GM12872 (cell line): ENCODE measurements at regions not wholly inside any gene's neighbourhood (a gene's known extent, or its start where the extent isn't known, plus 50 kb on each side); places are given as distances from the start of the nearest gene placed in this dataset.

Experiments used
- TF ChIP-seq, protein P1 (sequence below): IDR thresholded peaks from 3 replicates; pipeline ENCODE4 v1.5.1; 2011; ENCODE audit warnings: low read depth, mild to moderate bottlenecking, low read length, moderate library complexity; ENCODE audit not compliant: insufficient read depth

- TF ChIP-seq, protein P1, sequence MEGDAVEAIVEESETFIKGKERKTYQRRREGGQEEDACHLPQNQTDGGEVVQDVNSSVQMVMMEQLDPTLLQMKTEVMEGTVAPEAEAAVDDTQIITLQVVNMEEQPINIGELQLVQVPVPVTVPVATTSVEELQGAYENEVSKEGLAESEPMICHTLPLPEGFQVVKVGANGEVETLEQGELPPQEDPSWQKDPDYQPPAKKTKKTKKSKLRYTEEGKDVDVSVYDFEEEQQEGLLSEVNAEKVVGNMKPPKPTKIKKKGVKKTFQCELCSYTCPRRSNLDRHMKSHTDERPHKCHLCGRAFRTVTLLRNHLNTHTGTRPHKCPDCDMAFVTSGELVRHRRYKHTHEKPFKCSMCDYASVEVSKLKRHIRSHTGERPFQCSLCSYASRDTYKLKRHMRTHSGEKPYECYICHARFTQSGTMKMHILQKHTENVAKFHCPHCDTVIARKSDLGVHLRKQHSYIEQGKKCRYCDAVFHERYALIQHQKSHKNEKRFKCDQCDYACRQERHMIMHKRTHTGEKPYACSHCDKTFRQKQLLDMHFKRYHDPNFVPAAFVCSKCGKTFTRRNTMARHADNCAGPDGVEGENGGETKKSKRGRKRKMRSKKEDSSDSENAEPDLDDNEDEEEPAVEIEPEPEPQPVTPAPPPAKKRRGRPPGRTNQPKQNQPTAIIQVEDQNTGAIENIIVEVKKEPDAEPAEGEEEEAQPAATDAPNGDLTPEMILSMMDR, result no peak
Observed at GRCh38 chr3:184466413-184466960, 86.6 kb downstream of the CHRD start.

DNA sequence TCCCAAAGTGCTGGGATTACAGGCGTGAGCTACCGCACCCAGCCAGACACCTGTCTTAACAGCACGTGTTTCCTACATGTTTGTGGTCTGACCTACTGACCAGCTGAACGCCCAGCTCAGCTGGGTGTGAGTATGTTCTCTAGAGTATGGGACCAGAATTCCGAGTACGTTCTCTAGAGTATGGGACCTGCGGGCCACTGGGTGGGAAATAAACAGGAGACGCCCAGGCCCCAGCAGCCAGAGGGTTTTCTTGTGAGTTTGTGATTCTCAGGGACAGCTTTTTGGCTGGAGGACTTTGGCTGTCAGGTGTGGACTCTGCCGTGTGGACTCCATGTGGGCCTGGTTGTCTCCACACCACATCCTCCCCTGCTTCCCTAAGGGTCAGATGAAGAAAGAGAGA is 87.3 kb downstream of the CHRD start:
- TF ChIP-seq, protein P1, result no peak

GRCh38 chr3:184470551-184470950 is 90.7 kb downstream of the CHRD start:
- TF ChIP-seq, protein P1, result no peak

DNA sequence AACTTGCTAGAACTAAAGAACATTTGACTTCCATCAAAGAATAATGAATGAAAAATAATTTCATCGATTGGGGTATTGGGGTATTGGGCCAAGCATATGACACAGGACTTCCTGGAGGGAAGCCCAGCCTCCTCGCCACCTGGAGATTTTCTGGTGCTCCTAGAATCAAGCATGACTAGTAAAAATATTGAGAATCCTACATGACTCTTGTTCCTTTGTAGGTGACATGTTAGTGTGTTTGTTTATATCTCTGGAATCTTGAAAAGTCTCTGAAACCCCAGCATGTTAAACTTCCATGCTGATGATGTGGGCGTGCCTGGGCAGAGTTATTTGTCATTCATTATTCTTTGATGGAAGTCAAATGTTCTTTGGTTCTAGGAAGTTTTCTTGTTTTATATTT is 90.1 kb upstream of the EPHB3 start:
- TF ChIP-seq, protein P1, result no peak

DNA sequence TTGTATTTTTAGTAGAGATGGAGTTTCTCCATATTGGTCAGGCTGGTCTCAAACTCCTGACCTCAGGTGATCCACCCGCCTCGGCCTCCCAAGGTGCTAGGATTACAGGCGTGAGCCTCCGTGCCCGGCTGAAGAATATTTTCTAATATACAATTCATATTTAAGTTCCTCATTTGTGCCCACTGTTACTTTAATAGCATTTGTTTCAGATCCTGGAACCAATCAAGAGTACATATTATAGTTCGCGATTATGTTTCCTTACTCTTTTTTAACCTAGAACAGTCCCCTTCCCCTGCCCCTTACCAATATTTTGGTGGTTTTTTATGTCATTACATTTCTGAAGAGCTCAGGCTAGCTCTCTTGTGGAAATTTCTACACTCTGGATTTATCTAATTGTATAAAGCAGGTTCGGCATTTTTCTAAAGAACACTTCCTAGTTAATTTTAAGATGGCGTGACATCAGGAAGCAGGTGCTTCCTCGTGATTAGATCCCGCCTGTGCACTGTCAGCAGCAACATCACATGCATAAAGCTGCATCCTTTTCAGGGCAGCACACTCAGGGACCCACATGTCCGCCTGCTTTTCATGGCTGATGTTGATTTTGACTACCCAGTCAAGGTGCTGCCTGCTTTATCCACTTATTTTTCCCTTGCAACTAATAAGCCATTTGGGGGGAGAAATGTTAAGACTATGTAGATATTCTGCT is 88.7 kb upstream of the EPHB3 start:
- TF ChIP-seq, protein P1, result no peak

- TF ChIP-seq, protein P1, result no peak
Observed at GRCh38 chr3:184474897-184475296, 86.7 kb upstream of the EPHB3 start.

DNA sequence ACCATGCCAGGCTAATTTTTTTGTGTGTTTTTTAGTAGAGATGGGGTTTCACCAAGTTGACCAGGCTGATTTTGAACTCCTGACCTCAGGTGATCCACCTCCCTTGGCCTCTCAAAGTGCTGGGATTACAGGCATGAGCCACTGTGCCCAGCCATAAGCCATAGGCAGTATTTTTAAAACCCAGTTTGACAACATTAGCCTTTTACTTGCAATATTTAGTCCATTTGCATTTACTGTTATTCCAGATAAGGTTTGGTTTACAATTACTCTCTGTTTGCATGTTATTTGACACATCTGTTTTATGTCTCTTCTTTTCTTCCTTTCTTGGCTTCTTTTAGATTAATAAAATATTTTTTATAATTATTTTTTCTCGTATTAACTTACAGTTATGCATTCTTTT is 83.6 kb upstream of the EPHB3 start:
- TF ChIP-seq, protein P1, result no peak
